NCI-H2196 (cell line): ENCODE measurements at regions not wholly inside any gene's neighbourhood (a gene's known extent, or its start where the extent isn't known, plus 50 kb on each side); places are given as distances from the start of the nearest gene placed in this dataset.

Experiments
- DNase-seq: peaks from one replicate; lab custom pipeline; 2025; ENCODE audit not compliant: unreplicated experiment; lab: John Stamatoyannopoulos, UW

- no peak for DNase-seq
Measured at GRCh38 chr15:88321271-88321670, 64.7 kb upstream of the NTRK3 start.

- DNase-seq = no peak
Measured at GRCh38 chr15:88316586-88316985, 60.0 kb upstream of the NTRK3 start.

- DNase-seq = no peak
Measured at GRCh38 chr15:88315221-88315878, 58.8 kb upstream of the NTRK3 start.

- DNase-seq = no peak
Measured at GRCh38 chr15:88312941-88313579, 56.5 kb upstream of the NTRK3 start.

GRCh38 chr15:88309363-88309762 lies 52.8 kb upstream of the NTRK3 start:
- DNase-seq = no peak

- DNase-seq = no peak
Measured at GRCh38 chr15:88307344-88307743, 50.8 kb upstream of the NTRK3 start.
